ENCODE measurements at regions not wholly inside any gene's neighbourhood (a gene's known extent, or its start where the extent isn't known, plus 50 kb on each side); places are given as distances from the start of the nearest gene placed in this dataset.

DNA sequence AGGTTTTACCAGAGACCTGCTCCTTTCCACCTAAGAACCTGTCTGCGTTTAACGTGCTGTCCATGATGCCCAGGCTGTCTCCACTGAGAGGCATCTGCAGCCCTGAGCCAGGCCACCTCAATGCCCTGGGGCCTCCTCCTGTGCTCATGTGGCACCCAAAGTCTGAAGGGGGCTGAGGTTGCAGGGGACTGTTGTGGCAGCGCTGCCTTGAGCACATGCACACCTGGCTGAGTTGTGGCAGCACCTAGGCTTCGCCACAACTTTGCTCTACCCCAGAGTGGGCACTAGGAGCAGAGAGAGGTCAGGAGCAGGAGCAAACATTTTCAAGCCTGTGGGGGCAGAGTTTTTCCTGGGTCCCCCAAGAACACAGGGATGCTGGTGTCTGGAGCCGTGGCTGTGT lies 1527.1 kb downstream of the PLA2G4A start:
- Histone ChIP-seq H3K36me3 (ENCODE audit: low read depth) (no peaks in the 10 kb centered on the region), H3K4me1 (ENCODE audit: insufficient read depth, poor library complexity, severe bottlenecking) (no peaks in the 10 kb centered on the region), H3K27me3 (ENCODE audit: insufficient read depth, poor library complexity, severe bottlenecking) (no peaks in the 10 kb centered on the region), H3K4me3 (ENCODE audit: severe bottlenecking) (no peak overlapping the region), H3K27ac (ENCODE audit: poor library complexity, severe bottlenecking) (no peak overlapping the region), H3K9me3 (ENCODE audit: severe bottlenecking) (no peaks in the 10 kb centered on the region)
- no peak for TF ChIP-seq CTCF (IDR thresholded peaks at IDR 0.05; ENCODE audit: poor library complexity, severe bottlenecking)
- DNase-seq (ENCODE audit: low spot score) (no peak), ATAC-seq (ENCODE audit: low read depth) (no peak)

- Histone ChIP-seq H3K4me1 (ENCODE audit: insufficient read depth, poor library complexity, severe bottlenecking) (no peaks in the 10 kb centered on the region), H3K9me3 (ENCODE audit: severe bottlenecking) (no peaks in the 10 kb centered on the region), H3K27me3 (ENCODE audit: insufficient read depth, poor library complexity, severe bottlenecking) (no peaks in the 10 kb centered on the region), H3K4me3 (ENCODE audit: severe bottlenecking) (no peak overlapping the region), H3K27ac (ENCODE audit: poor library complexity, severe bottlenecking) (no peak overlapping the region), H3K36me3 (ENCODE audit: low read depth) (no peaks in the 10 kb centered on the region)
- no peak for DNase-seq (ENCODE audit: low spot score)
- TF ChIP-seq CTCF (IDR thresholded peaks at IDR 0.05; ENCODE audit: poor library complexity, severe bottlenecking): no peak
- no peak for ATAC-seq (ENCODE audit: low read depth)
Measured at GRCh38 chr1:188359315-188359714, 1530.6 kb downstream of the PLA2G4A start.

DNA sequence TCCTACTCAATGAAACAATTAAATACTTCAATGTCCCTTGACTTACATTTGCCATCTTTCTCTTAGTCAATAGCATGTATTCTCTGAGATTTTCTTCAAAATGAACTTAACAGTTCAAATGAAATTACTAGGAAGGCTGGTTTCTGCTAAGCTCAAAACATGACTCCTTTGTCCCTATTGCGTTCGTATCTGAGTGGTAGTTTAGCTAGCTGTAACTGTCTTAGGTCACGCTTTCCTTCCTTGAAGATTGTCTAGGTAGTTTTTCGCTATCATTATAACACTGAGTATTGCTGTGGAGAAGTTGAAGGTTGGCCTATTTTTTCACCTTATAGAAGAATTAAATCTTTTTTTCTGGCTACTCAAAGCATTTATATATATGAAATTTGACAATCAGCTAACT lies 1535.2 kb downstream of the PLA2G4A start:
- DNase-seq (ENCODE audit: low spot score): no peak
- Histone ChIP-seq H3K27me3 (ENCODE audit: insufficient read depth, poor library complexity, severe bottlenecking) (no peaks in the 10 kb centered on the region), H3K27ac (ENCODE audit: poor library complexity, severe bottlenecking) (no peak overlapping the region), H3K36me3 (ENCODE audit: low read depth) (no peaks in the 10 kb centered on the region), H3K4me1 (ENCODE audit: insufficient read depth, poor library complexity, severe bottlenecking) (no peaks in the 10 kb centered on the region), H3K4me3 (ENCODE audit: severe bottlenecking) (no peak overlapping the region), H3K9me3 (ENCODE audit: severe bottlenecking) (no peaks in the 10 kb centered on the region)
- no peak for ATAC-seq (ENCODE audit: low read depth)
- no peak for TF ChIP-seq CTCF (IDR thresholded peaks at IDR 0.05; ENCODE audit: poor library complexity, severe bottlenecking)

- Histone ChIP-seq H3K4me3 (ENCODE audit: severe bottlenecking) (no peak overlapping the region), H3K9me3 (ENCODE audit: severe bottlenecking) (no peaks in the 10 kb centered on the region), H3K27me3 (ENCODE audit: insufficient read depth, poor library complexity, severe bottlenecking) (no peaks in the 10 kb centered on the region), H3K27ac (ENCODE audit: poor library complexity, severe bottlenecking) (no peak overlapping the region), H3K36me3 (ENCODE audit: low read depth) (no peaks in the 10 kb centered on the region), H3K4me1 (ENCODE audit: insufficient read depth, poor library complexity, severe bottlenecking) (no peaks in the 10 kb centered on the region)
- DNase-seq (ENCODE audit: low spot score) (no peak), ATAC-seq (ENCODE audit: low read depth) (no peak)
- no peak for TF ChIP-seq CTCF (IDR thresholded peaks at IDR 0.05; ENCODE audit: poor library complexity, severe bottlenecking)
Measured at GRCh38 chr1:188364927-188365449, 1536.2 kb downstream of the PLA2G4A start.

GRCh38 chr1:188365874-188366273 lies 1537.1 kb downstream of the PLA2G4A start:
- no peak overlapping the region for H3K27ac ChIP-seq (ENCODE audit: poor library complexity, severe bottlenecking)
- H3K4me1 ChIP-seq (ENCODE audit: insufficient read depth, poor library complexity, severe bottlenecking): no peaks in the 10 kb centered on the region
- TF ChIP-seq CTCF (IDR thresholded peaks at IDR 0.05; ENCODE audit: poor library complexity, severe bottlenecking): no peak
- DNase-seq (ENCODE audit: low spot score): no peak
- H3K4me3 ChIP-seq (ENCODE audit: severe bottlenecking): no peak overlapping the region
- ATAC-seq (ENCODE audit: low read depth): no peak
- no peaks in the 10 kb centered on the region for H3K27me3 ChIP-seq (ENCODE audit: insufficient read depth, poor library complexity, severe bottlenecking)
- H3K9me3 ChIP-seq (ENCODE audit: severe bottlenecking): no peaks in the 10 kb centered on the region
- no peaks in the 10 kb centered on the region for H3K36me3 ChIP-seq (ENCODE audit: low read depth)
